Body of pancreas (tissue), 4 donors: ENCODE measurements at regions not wholly inside any gene's neighbourhood (a gene's known extent, or its start where the extent isn't known, plus 50 kb on each side); places are given as distances from the start of the nearest gene placed in this dataset.

Experiments used
- POLR2A ChIP-seq, 3 donors: fragments of 450-650 bp; IDR thresholded peaks; one replicate each; pipeline ENCODE4 v1.6.1; 2016; ENCODE audit warnings: antibody characterized with exemption in 3 of 3, mild to moderate bottlenecking in 2 of 3
- TF ChIP-seq, protein P1 (sequence below), 7 experiments: fragments of 450-650 bp in 4 of 7; fragments of 200-600 bp in 3 of 7; sonication (generic) in 3 of 7; IDR thresholded peaks; one replicate each; pipeline ENCODE4 v1.5.1; 2016 to 2019; ENCODE audit warnings: antibody characterized with exemption in 7 of 7

DNA sequence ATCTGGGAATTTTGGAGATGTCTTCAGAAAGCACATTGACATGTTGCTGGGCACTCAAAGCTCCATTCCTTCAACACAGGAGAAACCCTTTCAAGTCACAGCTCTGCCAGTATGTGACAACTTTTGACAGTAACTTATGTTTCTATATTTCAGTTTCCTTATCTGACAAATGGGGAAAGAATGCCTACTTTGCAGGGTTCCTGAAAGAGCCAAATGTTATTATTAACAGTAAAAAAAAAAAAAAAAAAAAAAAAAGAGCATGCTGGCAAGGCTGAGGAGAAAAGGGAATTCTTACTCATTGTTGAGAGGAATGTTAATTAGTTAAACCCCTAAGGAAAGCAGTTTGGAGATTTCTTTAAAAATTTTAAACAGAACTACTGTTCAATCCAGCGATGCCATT, 272.5 kb upstream of the TGFBR2 start:
- TF ChIP-seq, protein P1, sequence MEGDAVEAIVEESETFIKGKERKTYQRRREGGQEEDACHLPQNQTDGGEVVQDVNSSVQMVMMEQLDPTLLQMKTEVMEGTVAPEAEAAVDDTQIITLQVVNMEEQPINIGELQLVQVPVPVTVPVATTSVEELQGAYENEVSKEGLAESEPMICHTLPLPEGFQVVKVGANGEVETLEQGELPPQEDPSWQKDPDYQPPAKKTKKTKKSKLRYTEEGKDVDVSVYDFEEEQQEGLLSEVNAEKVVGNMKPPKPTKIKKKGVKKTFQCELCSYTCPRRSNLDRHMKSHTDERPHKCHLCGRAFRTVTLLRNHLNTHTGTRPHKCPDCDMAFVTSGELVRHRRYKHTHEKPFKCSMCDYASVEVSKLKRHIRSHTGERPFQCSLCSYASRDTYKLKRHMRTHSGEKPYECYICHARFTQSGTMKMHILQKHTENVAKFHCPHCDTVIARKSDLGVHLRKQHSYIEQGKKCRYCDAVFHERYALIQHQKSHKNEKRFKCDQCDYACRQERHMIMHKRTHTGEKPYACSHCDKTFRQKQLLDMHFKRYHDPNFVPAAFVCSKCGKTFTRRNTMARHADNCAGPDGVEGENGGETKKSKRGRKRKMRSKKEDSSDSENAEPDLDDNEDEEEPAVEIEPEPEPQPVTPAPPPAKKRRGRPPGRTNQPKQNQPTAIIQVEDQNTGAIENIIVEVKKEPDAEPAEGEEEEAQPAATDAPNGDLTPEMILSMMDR (IDR thresholded peaks at IDR 0.05) = no peak
- TF ChIP-seq POLR2A (IDR thresholded peaks at IDR 0.05) = no peak
